DOHH2 (cell line): ENCODE measurements at regions not wholly inside any gene's neighbourhood (a gene's known extent, or its start where the extent isn't known, plus 50 kb on each side); places are given as distances from the start of the nearest gene placed in this dataset.

Experiments used
- EZH2phosphoT487 ChIP-seq: fragments of 200-600 bp; sonication (generic); IDR thresholded peaks from 2 replicates; pipeline ENCODE4 v1.6.1; 2017; ENCODE audit warnings: borderline replicate concordance, mild to moderate bottlenecking, antibody characterized with exemption, low read length, moderate library complexity, mixed read lengths
- TF ChIP-seq, protein P1 (sequence below): fragments of 200-600 bp; sonication (generic); IDR thresholded peaks from one replicate; pipeline ENCODE4 v1.5.1; 2014; ENCODE audit warnings: antibody characterized with exemption, mild to moderate bottlenecking, low read depth, low read length; ENCODE audit not compliant: poor library complexity, severe bottlenecking

DNA sequence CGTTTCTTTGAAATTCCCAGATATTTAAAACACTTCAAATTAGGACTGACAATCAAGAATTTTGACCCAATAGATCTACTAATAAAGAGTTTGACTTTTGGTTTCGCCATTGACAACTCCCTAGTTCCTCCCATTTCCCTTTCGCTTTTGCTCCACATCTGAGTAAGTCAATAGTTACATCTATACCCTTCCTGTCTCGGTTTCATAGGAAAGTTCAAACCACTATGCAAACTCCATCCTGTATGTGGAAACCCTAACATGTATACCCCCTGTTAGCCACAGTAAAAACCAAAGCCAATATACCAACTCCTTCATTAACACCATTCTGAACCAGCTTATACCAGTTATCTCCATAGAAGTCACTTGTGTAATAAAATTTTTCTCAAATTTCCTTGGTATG is 311.1 kb downstream of the MMUT start:
- TF ChIP-seq, protein P1, sequence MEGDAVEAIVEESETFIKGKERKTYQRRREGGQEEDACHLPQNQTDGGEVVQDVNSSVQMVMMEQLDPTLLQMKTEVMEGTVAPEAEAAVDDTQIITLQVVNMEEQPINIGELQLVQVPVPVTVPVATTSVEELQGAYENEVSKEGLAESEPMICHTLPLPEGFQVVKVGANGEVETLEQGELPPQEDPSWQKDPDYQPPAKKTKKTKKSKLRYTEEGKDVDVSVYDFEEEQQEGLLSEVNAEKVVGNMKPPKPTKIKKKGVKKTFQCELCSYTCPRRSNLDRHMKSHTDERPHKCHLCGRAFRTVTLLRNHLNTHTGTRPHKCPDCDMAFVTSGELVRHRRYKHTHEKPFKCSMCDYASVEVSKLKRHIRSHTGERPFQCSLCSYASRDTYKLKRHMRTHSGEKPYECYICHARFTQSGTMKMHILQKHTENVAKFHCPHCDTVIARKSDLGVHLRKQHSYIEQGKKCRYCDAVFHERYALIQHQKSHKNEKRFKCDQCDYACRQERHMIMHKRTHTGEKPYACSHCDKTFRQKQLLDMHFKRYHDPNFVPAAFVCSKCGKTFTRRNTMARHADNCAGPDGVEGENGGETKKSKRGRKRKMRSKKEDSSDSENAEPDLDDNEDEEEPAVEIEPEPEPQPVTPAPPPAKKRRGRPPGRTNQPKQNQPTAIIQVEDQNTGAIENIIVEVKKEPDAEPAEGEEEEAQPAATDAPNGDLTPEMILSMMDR = no peak
- TF ChIP-seq EZH2phosphoT487 = no peak
